IMR-90 (cell line): ENCODE measurements at regions not wholly inside any gene's neighbourhood (a gene's known extent, or its start where the extent isn't known, plus 50 kb on each side); places are given as distances from the start of the nearest gene placed in this dataset.

ENCODE experiments used
- ATAC-seq: fragments of 200-7000 bp; cut with Tn5 transposase; 2 replicates; pipeline ENCODE4 v1.9.1; 2020; ENCODE audit warnings: low read depth, mild to moderate bottlenecking, moderate library complexity
- BruUV-seq: library from RNA; stranded (reverse); fragments of 400-500 nt; replicated peaks from 2 replicates; lab custom pipeline; 2021; lab: Mats Ljungman, UMichigan
- CTCF ChIA-PET: fragments of 300-600 bp; formaldehyde crosslinking; extraction: SDS; loops from one replicate; lab custom pipeline; 2021; ENCODE audit warnings: antibody characterized with exemption; lab: Yijun Ruan, JAX
- POLR2A ChIA-PET: fragments of 300-600 bp; sonication (Branson Sonifier 250); formaldehyde crosslinking; loops from one replicate; lab custom pipeline; 2022; ENCODE audit warnings: antibody characterized with exemption; ENCODE audit not compliant: unreplicated experiment; lab: Charles Lee
- DNase-seq: peaks from one replicate; pipeline ENCODE4 v3.0.0; 2013
- H2AFZ ChIP-seq: replicated peaks from 2 replicates; pipeline ENCODE3; 2013; ENCODE audit warnings: low read length, mild to moderate bottlenecking; ENCODE audit not compliant: poor library complexity
- H2AK5ac ChIP-seq: 2 replicates; pipeline ENCODE4 v1.6.1; 2013; ENCODE audit warnings: low read depth, low read length, inconsistent platforms
- H2AK9ac ChIP-seq: replicated peaks from 2 replicates; pipeline ENCODE3; 2013; ENCODE audit warnings: mild to moderate bottlenecking, low read depth, low read length, moderate library complexity; ENCODE audit not compliant: poor library complexity
- H2BK120ac ChIP-seq: 2 replicates; pipeline ENCODE4 v1.6.1; 2013; ENCODE audit warnings: low read depth, low read length, inconsistent platforms
- H2BK15ac ChIP-seq: 3 replicates; pipeline ENCODE4 v1.6.1; 2013; ENCODE audit warnings: low read depth, low read length, inconsistent platforms
- H2BK20ac ChIP-seq: 2 replicates; pipeline ENCODE4 v1.6.1; 2013; ENCODE audit warnings: low read depth, mild to moderate bottlenecking, inconsistent platforms, low read length, moderate library complexity
- H2BK5ac ChIP-seq: 2 replicates; pipeline ENCODE4 v1.6.1; 2013; ENCODE audit warnings: mild to moderate bottlenecking, low read depth, low read length, inconsistent platforms; ENCODE audit not compliant: poor library complexity, severe bottlenecking
- H3K14ac ChIP-seq: replicated peaks from 2 replicates; pipeline ENCODE4 v1.6.1; 2013; ENCODE audit warnings: low read depth, low read length, inconsistent platforms
- H3K18ac ChIP-seq: 2 replicates; pipeline ENCODE4 v1.6.1; 2013; ENCODE audit warnings: low read depth, low read length, control low read depth
- H3K23ac ChIP-seq: 2 replicates; pipeline ENCODE4 v1.6.1; 2013; ENCODE audit warnings: low read depth, low read length, inconsistent platforms
- H3K27ac ChIP-seq: 2 replicates; pipeline ENCODE4 v1.5.1; 2013; ENCODE audit warnings: mild to moderate bottlenecking, control low read depth, low read length; ENCODE audit not compliant: insufficient read depth
- H3K27me3 ChIP-seq: 2 replicates; pipeline ENCODE4 v1.6.1; 2013; ENCODE audit warnings: low read length; ENCODE audit not compliant: control insufficient read depth, insufficient read depth
- H3K36me3 ChIP-seq: 2 replicates; pipeline ENCODE4 v1.6.1; 2013; ENCODE audit warnings: low read length, mixed read lengths; ENCODE audit not compliant: control insufficient read depth, insufficient read depth
- H3K4ac ChIP-seq: 2 replicates; pipeline ENCODE4 v1.6.1; 2013; ENCODE audit warnings: low read depth, low read length, inconsistent platforms
- H3K4me1 ChIP-seq: 2 replicates; pipeline ENCODE4 v1.6.1; 2013; ENCODE audit warnings: low read length, mixed read lengths; ENCODE audit not compliant: control insufficient read depth, insufficient read depth
- H3K4me2 ChIP-seq: 2 replicates; pipeline ENCODE4 v1.6.1; 2013; ENCODE audit warnings: low read depth, mild to moderate bottlenecking, control low read depth, low read length, moderate library complexity
- H3K4me3 ChIP-seq: 2 replicates; pipeline ENCODE4 v1.5.1; 2013; ENCODE audit warnings: low read depth, mild to moderate bottlenecking, control low read depth, low read length, moderate library complexity; ENCODE audit not compliant: insufficient read depth
- H3K56ac ChIP-seq: 2 replicates; pipeline ENCODE4 v1.6.1; 2013; ENCODE audit warnings: low read length, inconsistent platforms; ENCODE audit not compliant: insufficient read depth; ENCODE audit errors: extremely low read depth
- H3K79me1 ChIP-seq, 2 experiments: 2 replicates each; pipeline ENCODE4 v1.6.1; 2013; ENCODE audit warnings: low read length in 2 of 2, inconsistent platforms in 1 of 2, low read depth in 1 of 2
- H3K9ac ChIP-seq: 2 replicates; pipeline ENCODE4 v1.6.1; 2013; ENCODE audit warnings: low read depth, low read length, control low read depth
- H3K9me1 ChIP-seq: 2 replicates; pipeline ENCODE4 v1.6.1; 2013; ENCODE audit warnings: low read length, inconsistent platforms; ENCODE audit not compliant: insufficient read depth
- H3K9me3 ChIP-seq: 2 replicates; pipeline ENCODE4 v1.6.1; 2013; ENCODE audit warnings: low read length; ENCODE audit not compliant: control insufficient read depth, insufficient read depth
- H4K20me1 ChIP-seq: 2 replicates; pipeline ENCODE4 v1.6.1; 2013; ENCODE audit warnings: low read length, inconsistent platforms; ENCODE audit not compliant: insufficient read depth
- H4K5ac ChIP-seq: 2 replicates; pipeline ENCODE4 v1.6.1; 2013; ENCODE audit warnings: mild to moderate bottlenecking, low read depth, low read length, control low read depth
- H4K8ac ChIP-seq, 2 experiments: 2 replicates each; pipeline ENCODE4 v1.6.1; 2013; ENCODE audit warnings: low read depth in 2 of 2, low read length in 2 of 2, control low read depth in 1 of 2, inconsistent platforms in 1 of 2
- H4K91ac ChIP-seq: 2 replicates; pipeline ENCODE4 v1.6.1; 2013; ENCODE audit warnings: low read depth, low read length, inconsistent platforms; ENCODE audit not compliant: insufficient read depth
- BHLHE40 ChIP-seq: fragments of 150-350 bp; IDR thresholded peaks from 2 replicates; pipeline ENCODE4 v1.6.1; 2016; ENCODE audit warnings: mild to moderate bottlenecking, low read depth, low read length
- MXI1 ChIP-seq: IDR thresholded peaks from 2 replicates; pipeline ENCODE4 v1.6.1; 2012; ENCODE audit warnings: low read depth, mild to moderate bottlenecking, low read length, moderate library complexity, borderline replicate concordance
- RAD21 ChIP-seq: IDR thresholded peaks from 2 replicates; pipeline ENCODE4 v1.6.1; 2012; ENCODE audit warnings: low read length, improper control_type of control experiment
- USF2 ChIP-seq: fragments of 150-350 bp; IDR thresholded peaks from 2 replicates; pipeline ENCODE4 v1.6.1; 2017; ENCODE audit warnings: mild to moderate bottlenecking, antibody characterized with exemption, low read length, low read depth
- WGBS, 2 experiments: methylation state at CpG; one replicate each; pipeline versions ENCODE4 v1.1.5 to v1.1.7; 2013; ENCODE audit warnings: missing lambda C conversion rate in 2 of 2; ENCODE audit not compliant: insufficient read length in 1 of 2; ENCODE audit errors: extremely low coverage in 2 of 2; 5-methylcytosine and 5-hydroxymethylcytosine counted together
- dilution Hi-C: fragments of 300-500 bp; cut with HindIII; formaldehyde crosslinking; loops from one replicate; pipeline ENCODE4 v1.14.3; 2018; ENCODE audit warnings: low sequenced_read_pairs; ENCODE audit not compliant: unreplicated experiment
- in situ Hi-C: fragments of 300-500 bp; cut with MboI; formaldehyde crosslinking; loops from 3 replicates; pipeline ENCODE4 v1.14.3; 2019; ENCODE audit warnings: low sequenced_read_pairs, inconsistent platforms, mixed read lengths
- intact Hi-C: fragments of 100-400 bp; cut with micrococcal nuclease; formaldehyde crosslinking; loops from 2 replicates; pipeline ENCODE4 v1.10.0; 2022
- TF ChIP-seq, protein P1 (sequence below): fragments of 150-350 bp; IDR thresholded peaks from 2 replicates; pipeline ENCODE4 v1.6.1; 2016; ENCODE audit warnings: low read depth, mild to moderate bottlenecking, low read length, moderate library complexity, borderline replicate concordance

DNA sequence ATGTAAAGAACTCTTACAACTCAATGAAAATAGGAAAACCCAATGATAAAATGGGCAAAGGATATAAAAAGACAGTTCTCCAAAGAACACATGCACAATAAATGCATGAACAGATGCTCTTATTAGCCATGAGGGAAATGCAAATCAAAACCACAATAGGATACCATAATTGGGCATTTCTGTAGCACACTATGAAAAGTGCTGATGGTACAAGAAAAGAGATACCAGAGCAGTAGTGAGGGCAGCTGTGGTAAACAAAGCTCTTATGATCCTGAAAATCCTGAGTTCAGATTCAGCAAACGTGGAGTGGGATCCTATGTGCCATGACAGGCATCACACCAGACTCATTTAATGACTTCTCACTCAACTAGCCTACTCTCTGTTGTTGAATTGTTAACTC, 96.7 kb upstream of the SLC25A13 start:
- dilution Hi-C loops, result no loop called here
- POLR2A ChIA-PET, result no interaction called here
- Histone ChIP-seq H2AFZ (no peak overlapping the region), H3K27ac (no peak overlapping the region), H3K36me3 (no peaks in the 10 kb centered on the region), H3K4ac (no peak overlapping the region), H3K9ac (no peak overlapping the region), H3K9me1 (no peaks in the 10 kb centered on the region), H2BK15ac (no peak overlapping the region), H3K4me2 (no peak overlapping the region), H3K27me3 (no peaks in the 10 kb centered on the region), H4K20me1 (no peaks in the 10 kb centered on the region), H3K56ac (no peak overlapping the region), H2AK9ac (no peak overlapping the region), H3K23ac (no peak overlapping the region), H2BK20ac (no peak overlapping the region), H3K79me1 (no peaks in the 10 kb centered on the region), H4K91ac (no peak overlapping the region), H3K18ac (no peak overlapping the region), H3K14ac (no peak overlapping the region), H2BK5ac (no peak overlapping the region), H4K8ac (no peak overlapping the region), H2AK5ac (no peak overlapping the region), H2BK120ac (no peak overlapping the region), H3K9me3 (no peaks in the 10 kb centered on the region), H3K4me3 (no peak overlapping the region), H3K4me1 (no peaks in the 10 kb centered on the region), H4K5ac (no peak overlapping the region)
- intact Hi-C loops, result loop anchor here (10.0 kb wide), 1 partner anchor 234 kb away; no protein-coding TSS in a partner anchor
- DNase-seq (no peak), ATAC-seq (no peak)
- no peak for TF ChIP-seq MXI1
- TF ChIP-seq, protein P1, sequence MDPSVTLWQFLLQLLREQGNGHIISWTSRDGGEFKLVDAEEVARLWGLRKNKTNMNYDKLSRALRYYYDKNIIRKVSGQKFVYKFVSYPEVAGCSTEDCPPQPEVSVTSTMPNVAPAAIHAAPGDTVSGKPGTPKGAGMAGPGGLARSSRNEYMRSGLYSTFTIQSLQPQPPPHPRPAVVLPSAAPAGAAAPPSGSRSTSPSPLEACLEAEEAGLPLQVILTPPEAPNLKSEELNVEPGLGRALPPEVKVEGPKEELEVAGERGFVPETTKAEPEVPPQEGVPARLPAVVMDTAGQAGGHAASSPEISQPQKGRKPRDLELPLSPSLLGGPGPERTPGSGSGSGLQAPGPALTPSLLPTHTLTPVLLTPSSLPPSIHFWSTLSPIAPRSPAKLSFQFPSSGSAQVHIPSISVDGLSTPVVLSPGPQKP, result no peak
- TF ChIP-seq RAD21, result no peak
- TF ChIP-seq BHLHE40, result no peak
- no peak for TF ChIP-seq USF2
- no TSS peak for BruUV-seq
- CTCF ChIA-PET, result no interaction called here
- in situ Hi-C loops, result no loop called here
- no CpG with 5 or more reads among the region's 1 CpG for WGBS, 2 experiments
